ENCODE measurements at regions not wholly inside any gene's neighbourhood (a gene's known extent, or its start where the extent isn't known, plus 50 kb on each side); places are given as distances from the start of the nearest gene placed in this dataset.
"Not testable (repeated sequence)": the region's sequence is repeated elsewhere in the genome, so short reads cannot be mapped to it uniquely, and the experiment has no call there.

DNA sequence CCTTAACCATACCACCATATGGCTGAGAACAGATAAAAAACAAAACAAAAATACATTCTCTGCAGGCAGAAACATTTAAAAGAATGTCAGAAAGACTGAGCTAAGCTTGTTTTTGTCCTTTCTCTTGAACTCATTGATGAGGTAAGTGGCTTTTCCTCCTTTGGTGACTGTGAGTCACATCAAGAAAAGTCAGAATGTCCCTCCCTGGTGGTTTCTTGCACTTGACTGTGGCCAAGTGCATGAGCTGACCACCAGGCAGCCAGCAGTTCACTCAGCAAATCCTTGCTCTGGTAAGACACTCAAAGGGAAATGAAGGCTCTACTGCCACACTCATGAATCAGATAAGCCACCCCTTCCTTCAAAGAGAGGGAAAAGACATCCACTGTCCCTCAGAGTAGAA is 970.9 kb downstream of the TAF11L14 start:
- no peak for ATAC-seq

DNA sequence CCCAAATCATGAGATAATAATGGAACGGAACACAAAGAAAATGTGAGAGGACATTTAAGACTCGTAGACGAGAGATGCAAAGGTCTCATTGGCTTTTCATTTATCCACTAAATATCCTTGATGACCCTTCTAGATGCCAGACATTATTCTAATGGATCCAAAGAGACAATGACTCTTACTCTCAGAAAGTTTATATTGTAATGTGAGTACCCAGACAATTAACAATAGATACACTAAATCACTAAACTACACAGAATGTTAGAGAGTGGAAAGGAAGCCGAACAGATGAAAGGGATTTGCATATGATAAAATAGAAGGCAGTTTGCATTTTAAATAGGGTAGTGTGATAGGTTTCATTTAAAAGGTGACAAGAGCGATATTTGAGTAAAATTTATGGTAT is 973.3 kb downstream of the TAF11L14 start:
- no peak for ATAC-seq

DNA sequence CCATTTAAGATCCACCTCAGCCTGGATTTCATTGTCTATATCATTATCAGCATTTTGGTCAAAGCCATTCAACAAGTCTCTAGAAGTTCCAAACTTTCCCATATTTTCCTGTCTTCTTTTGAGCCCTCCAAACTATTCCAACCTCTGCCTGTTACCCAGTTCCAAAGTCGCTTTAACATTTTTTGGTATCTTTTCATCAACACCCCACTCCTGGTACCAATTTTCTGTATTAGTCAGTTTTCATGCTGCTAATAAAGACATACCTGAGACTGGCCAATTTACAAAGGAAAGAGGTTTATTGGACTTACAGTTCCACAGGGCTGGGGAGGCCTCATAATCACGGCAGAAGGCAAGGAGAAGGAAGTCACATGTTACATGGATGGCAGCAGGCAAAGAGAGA is 982.9 kb downstream of the TAF11L14 start:
- ATAC-seq, result not testable (repeated sequence)

DNA sequence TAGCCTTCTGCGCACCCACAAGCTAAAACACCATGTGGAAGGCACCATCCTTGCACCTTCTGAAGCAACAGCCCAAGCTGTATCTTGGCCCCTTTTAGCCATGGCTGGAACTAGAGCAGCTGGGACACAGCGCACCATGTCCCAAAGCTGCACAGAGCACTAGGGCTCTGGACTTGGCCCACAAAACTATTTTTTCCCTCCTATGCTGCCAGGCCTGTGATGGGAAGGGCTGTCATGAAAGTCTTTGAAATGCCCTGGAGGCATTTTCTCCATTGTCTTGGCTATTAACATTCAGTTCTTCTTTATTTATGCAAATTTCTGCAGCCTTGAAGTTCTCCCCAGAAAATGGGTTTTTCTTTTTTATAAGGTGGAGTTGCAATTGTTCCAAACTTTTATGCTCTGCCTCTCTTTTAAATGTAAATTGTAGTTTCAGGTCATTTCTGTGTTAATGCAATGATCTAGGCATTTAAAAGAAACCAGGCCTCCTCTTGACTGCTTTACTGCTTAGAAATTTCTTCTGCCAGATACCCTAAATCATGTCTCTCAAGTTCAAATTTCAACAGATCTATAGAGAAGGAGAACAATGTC is 996.3 kb downstream of the TAF11L14 start:
- no peak for ATAC-seq

DNA sequence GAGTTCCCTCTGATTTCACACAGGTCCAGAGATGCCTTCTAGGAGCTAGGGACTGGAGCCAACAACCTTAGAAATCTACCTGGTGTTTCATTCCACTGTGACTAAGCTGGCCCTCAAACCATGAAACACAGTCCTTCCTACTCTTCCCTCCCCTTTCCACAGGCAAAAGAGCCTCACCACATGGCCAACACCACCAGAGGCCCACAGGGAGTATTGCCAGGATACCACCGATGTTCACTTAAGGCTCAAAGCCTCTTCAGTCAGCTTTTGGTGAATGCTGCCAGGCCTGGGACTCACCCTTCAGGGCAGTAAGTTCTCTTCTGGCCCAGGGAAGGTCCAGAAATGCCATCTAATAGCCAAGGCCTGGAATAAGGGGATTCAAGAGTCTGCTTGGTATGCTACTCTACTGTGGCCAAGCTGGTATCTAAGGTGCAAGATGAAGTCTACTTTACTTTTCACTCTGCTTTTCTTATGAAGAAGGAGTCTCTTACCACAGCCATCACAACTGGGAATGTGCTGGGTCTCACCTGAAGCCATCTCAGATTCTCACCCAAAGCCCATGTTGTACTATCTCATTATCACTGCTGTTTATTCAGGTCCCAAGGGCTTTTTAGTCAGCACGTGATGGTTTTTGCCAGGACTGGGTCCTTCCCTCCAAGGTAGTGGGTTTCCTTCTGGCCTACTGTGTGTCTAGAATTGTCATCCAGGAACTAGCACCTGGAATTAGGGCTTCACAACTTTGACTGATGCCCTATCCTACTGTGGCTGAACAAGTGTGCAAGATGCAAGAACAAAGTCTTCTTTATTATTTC is 1018.4 kb downstream of the TAF11L14 start:
- no peak for ATAC-seq

DNA sequence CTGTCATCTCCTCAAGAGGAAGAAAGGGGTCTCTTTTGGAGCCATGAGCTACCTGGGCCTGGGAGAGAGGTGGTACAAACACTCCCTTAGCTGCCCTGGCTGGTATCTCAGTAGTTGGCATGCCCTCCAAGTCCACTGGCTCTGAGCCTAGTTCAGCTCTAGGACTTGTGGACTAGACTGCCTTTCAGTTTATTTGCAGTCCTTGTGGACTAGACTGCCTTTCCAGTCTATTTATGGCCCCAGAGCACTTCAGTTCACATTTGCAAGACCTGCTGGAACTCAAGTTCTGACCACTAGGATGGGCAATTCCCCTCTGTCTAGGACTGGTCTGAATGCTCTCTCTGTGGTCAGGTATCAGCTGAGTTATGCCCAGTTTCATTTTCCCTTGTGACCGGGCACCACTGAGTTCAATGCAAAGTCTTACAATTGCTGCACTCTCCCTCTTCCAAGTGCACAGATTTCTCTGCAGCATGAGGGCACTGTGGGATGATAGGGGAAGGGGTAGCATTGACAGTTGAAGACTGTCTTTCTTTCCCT is 1019.0 kb downstream of the TAF11L14 start:
- ATAC-seq, result no peak

DNA sequence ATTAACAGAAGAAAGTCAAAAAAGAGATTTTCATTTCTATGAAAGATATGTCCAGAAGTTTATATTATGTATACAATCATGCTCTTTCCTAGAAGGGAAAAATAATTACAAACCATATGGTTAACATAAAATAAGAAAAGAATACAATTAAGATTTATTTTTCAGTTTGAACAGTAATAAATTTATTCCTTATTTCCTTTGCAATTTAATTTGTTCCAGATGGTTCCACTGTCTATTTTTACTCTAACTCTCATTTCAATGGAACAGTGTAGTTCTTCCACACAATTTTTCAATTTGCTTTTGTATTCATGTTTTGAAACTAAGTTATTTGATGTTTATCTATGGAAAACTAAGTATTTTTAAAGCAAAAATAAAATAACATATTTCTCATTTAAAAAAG is 1026.3 kb downstream of the TAF11L14 start:
- no peak for ATAC-seq

DNA sequence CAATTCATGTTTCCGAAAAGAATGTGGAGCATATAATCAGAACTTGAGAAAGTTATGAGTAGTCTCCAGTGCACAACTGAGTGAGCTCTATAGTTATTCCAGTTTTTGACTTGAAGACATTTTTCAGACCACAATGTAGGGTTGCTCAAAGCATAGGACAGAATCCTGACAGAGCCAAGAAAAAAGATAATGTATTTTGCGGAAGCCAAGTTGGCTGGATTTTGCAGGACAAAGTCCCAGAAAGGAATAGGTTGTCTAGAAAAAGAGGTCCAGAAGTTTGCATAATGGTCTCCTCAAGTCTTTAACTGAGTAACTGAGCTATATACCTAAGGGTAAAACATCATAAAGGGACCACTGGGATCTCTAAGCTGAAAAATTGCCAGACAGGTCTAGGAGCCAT is 1028.0 kb downstream of the TAF11L14 start:
- ATAC-seq, result no peak

DNA sequence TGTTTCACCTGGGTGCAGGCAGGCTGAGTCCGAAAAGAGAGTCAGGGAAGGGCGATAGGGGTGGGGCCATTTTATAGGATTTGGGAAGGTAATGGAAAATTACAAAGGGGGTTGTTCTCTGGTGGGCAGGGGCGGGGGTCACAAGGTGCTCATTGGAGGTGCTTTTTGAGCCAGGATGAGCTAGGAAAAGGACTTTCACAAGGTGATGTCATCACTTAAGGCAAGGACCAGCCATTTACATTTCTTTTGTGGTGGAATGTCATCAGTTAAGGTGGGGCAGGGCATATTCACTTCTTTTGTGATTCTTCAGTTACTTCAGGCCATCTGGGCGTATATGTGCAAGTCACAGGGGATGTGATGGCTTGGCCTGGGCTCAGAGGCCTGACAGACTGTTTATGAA is 1040.0 kb downstream of the TAF11L14 start:
- ATAC-seq, result not testable (repeated sequence)

DNA sequence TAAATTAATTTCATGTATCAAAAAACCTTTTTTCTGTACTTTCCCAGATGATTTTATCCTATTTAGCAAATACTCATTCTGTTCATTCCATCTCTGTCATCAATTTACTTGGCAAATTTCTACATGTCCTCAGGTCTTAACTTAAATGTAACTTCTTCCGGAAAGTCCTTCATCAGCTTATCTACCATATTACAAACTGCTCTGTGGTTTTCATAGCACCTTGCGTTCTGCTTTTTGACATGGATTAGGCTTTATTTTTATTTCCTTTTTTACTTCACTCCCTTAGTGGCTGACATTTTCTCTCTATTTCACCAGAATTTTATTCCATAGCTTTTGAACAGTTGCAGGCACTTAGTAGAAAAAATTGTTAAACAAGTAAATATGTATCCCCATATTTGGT is 1040.8 kb downstream of the TAF11L14 start:
- no peak for ATAC-seq

DNA sequence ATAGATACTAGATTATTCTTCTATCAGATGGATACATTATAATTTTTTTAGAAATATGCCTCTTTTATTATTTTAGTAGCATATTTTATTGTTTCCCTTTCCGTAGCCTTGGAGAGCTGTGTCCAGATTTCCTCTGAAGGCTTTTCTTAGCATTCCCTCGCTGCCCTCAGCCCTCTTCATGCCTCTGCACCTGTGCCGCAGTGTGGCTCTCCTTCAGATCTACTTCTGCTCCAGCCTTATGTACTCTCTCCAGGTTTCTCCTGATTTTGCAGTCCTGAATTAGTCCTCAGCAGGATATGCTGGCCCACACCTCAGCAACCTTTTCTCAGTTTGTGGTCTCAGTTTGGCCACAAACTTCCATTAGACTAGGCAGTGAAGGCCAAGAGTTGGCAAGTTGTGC is 1052.0 kb downstream of the TAF11L14 start:
- no peak for ATAC-seq

DNA sequence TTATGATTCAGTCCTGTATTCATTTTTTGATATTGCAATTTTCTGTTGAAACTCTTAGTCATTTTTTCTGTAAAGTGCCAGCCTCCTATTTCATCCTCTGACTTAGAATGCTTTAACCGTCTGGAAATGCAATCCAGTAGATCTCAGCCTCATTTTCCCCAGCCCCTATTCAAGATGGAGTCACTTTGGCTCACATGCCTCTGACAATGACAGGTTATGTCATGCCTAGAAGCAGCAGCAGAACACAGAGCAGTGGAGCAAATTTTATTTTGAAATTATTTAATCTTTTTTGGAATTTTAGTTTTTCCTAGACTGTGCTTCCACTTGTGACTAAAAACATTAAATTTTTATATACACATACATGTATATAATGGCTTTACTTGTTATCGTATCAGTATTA is 1053.2 kb downstream of the TAF11L14 start:
- ATAC-seq, result no peak

DNA sequence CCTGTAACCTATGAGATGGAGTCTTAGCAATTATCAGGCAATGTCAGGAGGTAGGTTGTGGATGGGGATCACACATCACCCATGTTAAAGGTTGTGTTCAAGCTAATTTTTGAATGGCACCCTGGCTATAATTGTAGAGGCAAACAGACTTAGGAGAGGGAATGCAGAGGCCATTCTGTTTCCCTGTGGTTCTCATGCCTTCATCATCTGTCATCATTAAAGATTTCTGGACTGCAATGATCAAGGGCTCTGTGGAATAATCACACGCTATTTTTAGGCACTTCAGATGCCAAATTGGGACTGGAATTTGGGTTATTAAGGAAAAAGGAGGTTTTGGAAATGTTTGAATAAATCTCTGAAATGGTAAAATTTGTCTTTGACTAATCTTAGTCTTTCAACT is 1065.4 kb downstream of the TAF11L14 start:
- no peak for ATAC-seq

DNA sequence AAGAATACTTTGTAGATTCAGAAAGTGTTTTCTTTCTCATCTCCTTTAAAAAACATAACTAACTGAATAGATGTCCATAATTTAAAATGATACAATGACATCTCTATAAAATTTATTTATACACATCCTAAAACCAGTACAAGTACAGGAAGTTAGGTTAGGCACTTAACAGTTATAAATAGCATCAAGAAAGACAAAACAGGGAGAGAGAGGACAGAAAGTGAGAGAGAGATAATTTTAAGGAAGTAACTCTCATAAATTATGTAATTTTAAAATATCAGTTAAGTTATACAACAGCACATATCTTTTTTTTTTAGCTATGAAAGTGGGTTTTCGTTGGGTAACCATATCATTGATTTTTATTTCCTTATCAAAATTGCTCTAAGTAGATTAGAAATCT is 1068.6 kb downstream of the TAF11L14 start:
- no peak for ATAC-seq

DNA sequence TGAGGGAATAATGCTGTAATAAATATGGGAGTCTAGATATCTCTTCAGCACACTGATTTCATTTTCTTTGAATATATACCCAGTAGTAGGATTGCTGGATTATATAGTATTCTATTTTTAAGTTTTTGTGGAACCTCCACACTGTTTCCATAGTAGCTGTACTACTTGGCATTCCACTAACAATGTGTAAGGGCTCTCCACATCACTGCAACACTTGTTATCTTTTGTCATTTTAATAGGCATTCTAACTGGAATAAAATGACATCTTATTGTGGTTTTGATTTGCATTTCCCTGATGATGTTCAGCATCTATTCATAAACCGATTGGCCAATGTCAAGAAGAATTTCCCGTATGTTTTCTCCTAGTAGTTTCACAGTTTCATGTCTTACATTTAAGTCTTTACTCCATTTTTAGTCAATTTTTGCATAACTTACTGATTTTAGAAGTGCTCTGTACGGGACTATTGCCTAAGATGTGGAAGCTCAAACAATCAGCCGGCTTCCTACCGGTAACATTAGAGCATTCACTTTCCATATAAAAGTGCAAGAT is 1078.8 kb downstream of the TAF11L14 start:
- ATAC-seq, result no peak

DNA sequence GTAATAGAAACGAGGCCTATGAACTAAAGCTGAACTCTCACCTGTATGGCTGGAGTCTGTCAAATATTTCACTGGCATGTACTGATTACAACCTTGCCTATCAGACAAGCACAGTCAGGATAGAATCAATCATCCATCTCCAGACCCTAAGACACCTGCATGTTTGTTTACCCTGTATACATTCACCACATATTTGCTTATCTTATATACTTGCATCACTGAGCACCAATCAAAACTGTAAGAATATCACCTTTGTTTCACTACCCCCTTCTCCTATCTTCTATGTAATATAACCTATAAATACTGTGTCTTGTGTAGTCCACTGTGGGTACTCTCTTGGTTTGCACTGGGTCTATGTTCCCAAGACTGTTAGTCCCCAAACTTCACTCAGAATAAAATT is 1085.7 kb downstream of the TAF11L14 start:
- ATAC-seq, result no peak

DNA sequence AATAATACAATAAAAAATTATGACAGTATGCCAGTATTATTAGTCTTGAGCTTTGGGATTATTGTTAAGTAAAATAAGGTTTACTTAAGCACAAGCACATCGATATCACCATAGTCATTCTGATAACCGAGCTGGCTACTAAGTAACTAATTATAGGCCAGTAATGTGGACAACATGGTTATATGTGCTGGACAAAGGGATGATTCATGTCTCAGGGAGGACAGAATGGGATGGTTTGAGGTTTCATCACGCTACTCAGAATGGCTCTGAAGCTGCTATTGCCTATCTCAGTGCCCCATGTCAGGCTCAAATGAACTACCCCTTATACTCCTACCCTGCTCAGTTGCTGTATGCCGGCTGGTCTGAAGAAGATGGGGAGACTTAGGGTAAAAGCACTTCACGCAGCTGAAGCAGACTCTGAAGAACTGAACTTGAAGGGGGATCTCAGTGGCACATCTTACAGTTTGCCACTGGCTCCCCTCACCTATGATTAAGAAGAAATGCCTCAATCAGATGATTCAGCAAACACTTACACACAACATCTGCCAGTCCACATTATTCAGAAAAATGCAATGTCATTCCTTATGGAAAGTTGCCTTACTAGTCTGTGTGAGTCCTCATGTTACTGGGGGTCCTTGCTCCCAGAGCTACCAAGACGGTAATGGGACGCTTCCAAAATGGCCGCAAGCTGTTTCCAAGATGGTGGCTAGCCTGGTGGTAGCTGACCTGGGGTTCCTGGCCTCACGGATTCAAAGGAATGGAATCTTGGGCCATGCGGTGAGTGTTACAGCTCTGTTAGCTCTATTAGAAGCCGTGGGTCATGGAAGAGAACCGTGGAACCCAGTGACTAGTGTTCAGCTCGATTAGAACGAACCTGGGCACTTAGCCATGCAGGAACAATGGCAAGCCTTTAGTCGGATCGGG is 1098.6 kb downstream of the TAF11L14 start:
- no peak for ATAC-seq

DNA sequence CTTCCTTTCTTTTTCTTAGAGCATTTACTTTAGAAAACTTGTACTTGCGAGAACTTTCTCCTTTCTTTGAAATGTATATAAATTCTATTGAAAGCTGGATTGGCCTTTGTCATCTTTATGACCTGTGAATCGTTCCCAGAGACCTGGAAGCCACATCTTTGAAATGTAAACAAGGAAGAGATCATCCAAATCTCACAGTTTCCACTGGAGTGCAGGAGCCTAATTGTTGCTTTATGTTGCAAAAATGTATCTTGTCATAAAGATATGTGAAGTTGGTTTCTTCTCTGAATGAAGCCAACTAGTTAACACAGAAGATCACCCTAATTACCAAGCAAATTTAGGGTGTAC is 1101.8 kb downstream of the TAF11L14 start:
- ATAC-seq, result no peak

DNA sequence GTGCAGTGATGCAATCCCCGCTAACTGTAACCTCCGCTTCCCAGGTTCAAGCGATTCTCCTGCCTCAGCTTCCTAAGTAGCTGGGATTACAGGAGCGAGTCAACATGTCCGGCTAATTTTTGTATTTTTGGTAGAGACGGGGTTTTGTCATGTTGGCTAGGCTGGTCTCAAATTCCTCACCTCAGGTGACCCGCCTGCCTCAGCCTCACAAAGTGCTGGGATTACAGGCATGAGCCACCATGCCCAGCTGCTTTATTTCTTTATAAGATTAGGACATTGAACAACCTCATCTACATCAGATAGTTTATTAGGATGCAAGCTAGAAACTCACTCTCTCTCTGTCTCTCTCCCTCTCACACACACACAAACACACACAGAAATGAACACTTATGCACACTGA is 1102.5 kb downstream of the TAF11L14 start:
- not testable (repeated sequence) for ATAC-seq

DNA sequence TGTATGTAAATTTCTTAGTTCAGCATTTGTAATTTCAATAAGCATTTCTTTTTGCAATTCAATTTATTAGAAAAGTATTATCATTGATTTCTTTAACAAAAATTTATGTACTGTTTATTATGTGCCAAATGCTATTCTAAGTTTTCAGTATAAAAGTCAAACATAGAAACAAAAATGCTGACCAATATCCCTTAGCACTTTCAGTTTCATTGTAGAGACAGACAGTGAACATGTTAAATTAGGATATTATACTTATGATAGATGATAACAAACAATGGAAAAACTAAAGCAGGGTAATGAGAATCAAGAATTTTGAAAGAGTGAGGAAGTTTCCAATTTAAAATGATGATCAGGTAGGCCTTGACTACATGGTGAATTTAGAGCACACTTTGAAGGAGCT is 1106.0 kb downstream of the TAF11L14 start:
- no peak for ATAC-seq

DNA sequence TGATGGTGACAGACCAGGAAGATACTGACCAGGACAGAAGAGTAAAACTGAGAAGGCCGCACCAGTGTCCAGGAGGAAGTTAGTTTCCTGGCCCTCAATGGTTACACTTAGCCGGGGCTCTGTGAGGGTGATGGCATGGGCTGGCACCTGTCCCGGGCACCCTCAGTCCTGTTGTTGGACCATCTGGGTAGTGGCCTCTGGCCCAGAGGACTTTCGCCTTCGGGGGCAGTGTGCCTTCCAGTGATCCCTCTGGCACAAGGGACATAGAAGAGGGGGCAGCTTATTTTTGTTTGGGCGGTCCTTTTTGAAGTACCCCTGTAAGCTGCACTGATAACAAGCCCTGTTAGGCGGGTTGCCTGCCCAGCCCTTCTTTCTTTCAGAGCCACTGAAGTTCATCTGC is 1108.6 kb downstream of the TAF11L14 start:
- no peak for ATAC-seq

DNA sequence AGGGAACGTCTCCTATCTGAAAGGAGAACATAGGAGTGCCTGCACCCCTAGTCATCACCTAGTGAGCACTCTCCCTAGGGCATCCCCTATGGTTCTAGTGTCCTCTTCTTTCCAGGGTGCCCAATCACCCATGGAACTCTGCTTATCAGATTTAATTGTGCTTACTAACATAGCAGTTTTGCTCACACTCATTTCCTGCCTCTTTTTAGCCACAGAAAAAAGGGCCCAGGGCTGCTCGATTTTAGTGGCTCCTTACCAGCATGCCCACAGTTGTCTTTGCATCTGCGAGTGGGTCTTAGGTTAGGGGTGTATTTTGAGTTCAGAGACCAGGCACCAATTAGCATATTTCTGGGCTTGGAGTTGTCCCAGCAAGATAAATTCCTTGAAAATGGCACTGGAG is 1110.2 kb downstream of the TAF11L14 start:
- ATAC-seq, result no peak

All from esophagus mucosa (tissue), 1 donor.